CD14-positive monocyte (primary cell): ENCODE measurements at regions not wholly inside any gene's neighbourhood (a gene's known extent, or its start where the extent isn't known, plus 50 kb on each side); places are given as distances from the start of the nearest gene placed in this dataset.

Experiments
- DNase-seq, 3 donors: peaks; one replicate each; pipeline ENCODE4 v3.0.0-alpha.2; 2011 to 2022
- H2AFZ ChIP-seq: 2 replicates; pipeline ENCODE4 v1.6.0; 2012; ENCODE audit warnings: mild to moderate bottlenecking, low read depth, low read length, inconsistent platforms; ENCODE audit not compliant: insufficient read depth, poor library complexity, severe bottlenecking
- H3K27ac ChIP-seq, 2 donors: 1 replicate in 1 of 2; 2 replicates in 1 of 2; pipeline ENCODE4 v1.5.1; 2012 to 2013; ENCODE audit warnings: low read length in 2 of 2, control low read depth in 1 of 2, inconsistent platforms in 1 of 2, low read depth in 1 of 2, mild to moderate bottlenecking in 1 of 2
- H3K27me3 ChIP-seq, 2 donors: one replicate each; pipeline versions ENCODE4 v1.6.0 to v1.6.1; 2011 to 2013; ENCODE audit warnings: low read length in 2 of 2; ENCODE audit not compliant: control insufficient read depth in 2 of 2, insufficient read depth in 2 of 2
- H3K36me3 ChIP-seq, 2 donors: replicated peaks in 1 of 2; 1 replicate in 1 of 2; 2 replicates in 1 of 2; pipeline versions ENCODE4 v1.5.1 to v1.6.1; 2012 to 2013; ENCODE audit warnings: low read length in 2 of 2, control low read depth in 1 of 2, inconsistent platforms in 1 of 2, mild to moderate bottlenecking in 1 of 2; ENCODE audit not compliant: insufficient read depth in 2 of 2, control insufficient read depth in 1 of 2
- H3K4me1 ChIP-seq, 2 donors: 1 replicate in 1 of 2; 2 replicates in 1 of 2; pipeline versions ENCODE4 v1.5.1 to v1.6.1; 2012 to 2013; ENCODE audit warnings: low read length in 2 of 2, control low read depth in 1 of 2, inconsistent platforms in 1 of 2, mild to moderate bottlenecking in 1 of 2, moderate library complexity in 1 of 2; ENCODE audit not compliant: insufficient read depth in 2 of 2, control insufficient read depth in 1 of 2
- H3K4me2 ChIP-seq: replicated peaks from 2 replicates; pipeline ENCODE3; 2012; ENCODE audit warnings: low read length, moderate library complexity, mild to moderate bottlenecking; ENCODE audit not compliant: poor library complexity, severe bottlenecking; ENCODE audit errors: extremely low read depth
- H3K4me3 ChIP-seq, 3 experiments: fragments of 200-600 bp in 1 of 3; sonication (generic) in 1 of 3; replicated peaks in 1 of 3; 1 replicate in 2 of 3; 2 replicates in 1 of 3; pipeline ENCODE4 v1.5.1; 2011 to 2013; ENCODE audit warnings: low read length in 3 of 3, mild to moderate bottlenecking in 3 of 3, control low read depth in 2 of 3, low read depth in 2 of 3, inconsistent platforms in 1 of 3, moderate library complexity in 1 of 3
- H3K79me2 ChIP-seq: 2 replicates; pipeline ENCODE4 v1.6.0; 2012; ENCODE audit warnings: mild to moderate bottlenecking, control low read depth, inconsistent platforms, low read length, moderate library complexity; ENCODE audit not compliant: insufficient read depth
- H3K9ac ChIP-seq: 2 replicates; pipeline ENCODE4 v1.6.0; 2017; ENCODE audit warnings: low read length, mild to moderate bottlenecking; ENCODE audit not compliant: insufficient read depth, poor library complexity, severe bottlenecking
- H3K9me3 ChIP-seq, 2 donors: replicated peaks in 1 of 2; 1 replicate in 1 of 2; 2 replicates in 1 of 2; pipeline versions ENCODE4 v1.5.1 to v1.6.1; 2012 to 2013; ENCODE audit warnings: low read length in 2 of 2, control low read depth in 1 of 2; ENCODE audit not compliant: control insufficient read depth in 1 of 2, insufficient read depth in 1 of 2
- H4K20me1 ChIP-seq: 2 replicates; pipeline ENCODE4 v1.6.0; 2012; ENCODE audit warnings: mild to moderate bottlenecking, low read length, control low read depth, moderate library complexity; ENCODE audit not compliant: insufficient read depth
- H3K27ac Mint-ChIP-seq, 7 donors: one replicate each; pipeline ENCODE4 v1.8.0; 2020; ENCODE audit warnings: mild to moderate bottlenecking in 7 of 7, mixed read lengths in 7 of 7, moderate library complexity in 6 of 7, inconsistent platforms in 2 of 7
- H3K27me3 Mint-ChIP-seq, 3 donors: one replicate each; pipeline ENCODE4 v1.8.0; 2021 to 2022; ENCODE audit warnings: low read depth in 3 of 3, mild to moderate bottlenecking in 3 of 3, mixed read lengths in 3 of 3, moderate library complexity in 3 of 3, inconsistent platforms in 1 of 3
- H3K36me3 Mint-ChIP-seq, 2 donors: one replicate each; pipeline ENCODE4 v1.8.0; 2020; ENCODE audit warnings: mixed read lengths in 2 of 2, inconsistent platforms in 1 of 2, mild to moderate bottlenecking in 1 of 2
- H3K4me1 Mint-ChIP-seq: one replicate; pipeline ENCODE4 v1.8.0; 2020; ENCODE audit warnings: mild to moderate bottlenecking, mixed read lengths
- H3K4me3 Mint-ChIP-seq, 2 donors: one replicate each; pipeline ENCODE4 v1.8.0; 2020; ENCODE audit warnings: mild to moderate bottlenecking in 2 of 2, mixed read lengths in 2 of 2, moderate library complexity in 1 of 2
- H3K9me3 Mint-ChIP-seq, 7 donors: one replicate each; pipeline ENCODE4 v1.8.0; 2020 to 2022; ENCODE audit warnings: mixed read lengths in 7 of 7, mild to moderate bottlenecking in 6 of 7, moderate library complexity in 6 of 7, inconsistent platforms in 2 of 7
- CTCF ChIP-seq: fragments of 200-600 bp; IDR thresholded peaks from one replicate; pipeline ENCODE4 v1.8.0; 2022; ENCODE audit warnings: antibody characterized with exemption, mild to moderate bottlenecking
- WGBS: methylation state at CpG from one replicate; pipeline ENCODE4 v1.1.5; 2013; ENCODE audit warnings: missing lambda C conversion rate; ENCODE audit not compliant: insufficient coverage; 5-methylcytosine and 5-hydroxymethylcytosine counted together
- intact Hi-C, 2 donors: fragments of 100-400 bp; cut with micrococcal nuclease; formaldehyde crosslinking; loops; one replicate each; pipeline versions ENCODE4 v1.15.0 to v1.15.1; 2023

- no peaks in the 10 kb centered on the region for H3K9me3 ChIP-seq
- H3K4me2 ChIP-seq: no peak overlapping the region
- no peaks in the 10 kb centered on the region for H3K36me3 ChIP-seq
- no peaks in the 10 kb centered on the region for H3K36me3 Mint-ChIP-seq
- no peaks in the 10 kb centered on the region for H3K79me2 ChIP-seq
- intact Hi-C loops: no loop called here
- H3K27ac ChIP-seq: no peak overlapping the region
- H3K27me3 ChIP-seq: no peaks in the 10 kb centered on the region
- H3K4me1 ChIP-seq: no peaks in the 10 kb centered on the region
- peaks cover 0 to 2% (median 0%) of the 10 kb centered on the region in 3 donors for H3K27me3 Mint-ChIP-seq
- peaks cover 8% of the 10 kb centered on the region for H3K4me1 Mint-ChIP-seq
- H3K4me3 Mint-ChIP-seq: no peak overlapping the region
- peak in 1 of 3 donors; percentile 7 for DNase-seq
- 14% methylated on average over 5 of the region's 5 CpGs for WGBS
- peak overlapping the region in 1 of 7 donors; percentile 9 for H3K27ac Mint-ChIP-seq
- peaks cover 0 to 6% (median 0%) of the 10 kb centered on the region in 7 donors for H3K9me3 Mint-ChIP-seq
- TF ChIP-seq CTCF: no peak
- H4K20me1 ChIP-seq: no peaks in the 10 kb centered on the region
- H3K9ac ChIP-seq: no peak overlapping the region
- no peak overlapping the region for H3K4me3 ChIP-seq
- H2AFZ ChIP-seq: no peak overlapping the region
These were observed 218.1 kb upstream of the ARGLU1 start for GRCh38 chr13:106786006-106786563.

GRCh38 chr13:106774621-106775020 lies 206.7 kb upstream of the ARGLU1 start:
- Mint-ChIP-seq H3K36me3 (no peaks in the 10 kb centered on the region), H3K4me1 (no peaks in the 10 kb centered on the region), H3K27ac (no peak overlapping the region), H3K9me3 (peaks cover 2 to 10% (median 8%) of the 10 kb centered on the region in 7 donors), H3K4me3 (no peak overlapping the region), H3K27me3 (no peaks in the 10 kb centered on the region)
- Histone ChIP-seq H3K4me3 (no peak overlapping the region), H2AFZ (no peak overlapping the region), H3K4me1 (no peaks in the 10 kb centered on the region), H3K79me2 (no peaks in the 10 kb centered on the region), H3K9ac (no peak overlapping the region), H3K4me2 (no peak overlapping the region), H4K20me1 (no peaks in the 10 kb centered on the region), H3K27ac (no peak overlapping the region), H3K9me3 (peaks cover 0 to 2% of the 10 kb centered on the region in 2 donors), H3K27me3 (no peaks in the 10 kb centered on the region), H3K36me3 (no peaks in the 10 kb centered on the region)
- no peak for DNase-seq
- TF ChIP-seq CTCF: no peak
- intact Hi-C loops: no loop called here
- WGBS: 91% methylated on average over 1 of the region's 1 CpG
